GM23248 (cell line): ENCODE measurements at regions not wholly inside any gene's neighbourhood (a gene's known extent, or its start where the extent isn't known, plus 50 kb on each side); places are given as distances from the start of the nearest gene placed in this dataset.

Experiments used
- DNase-seq: peaks from one replicate; pipeline ENCODE4 v3.0.0-alpha.2; 2015
- H2AFZ ChIP-seq: fragments of 200-600 bp; sonication (generic); 2 replicates; pipeline ENCODE4 v1.6.1; 2016; ENCODE audit warnings: antibody characterized with exemption
- H3F3A ChIP-seq: fragments of 200-600 bp; sonication (generic); 2 replicates; pipeline ENCODE4 v1.6.1; 2016; ENCODE audit warnings: mild to moderate bottlenecking, antibody characterized with exemption, mixed run types; ENCODE audit not compliant: insufficient read depth
- H3K27ac ChIP-seq: fragments of 200-600 bp; sonication (generic); 2 replicates; pipeline ENCODE4 v1.5.1; 2016; ENCODE audit warnings: mild to moderate bottlenecking
- H3K27me3 ChIP-seq: fragments of 200-600 bp; sonication (generic); replicated peaks from 2 replicates; pipeline ENCODE4 v1.6.1; 2016; ENCODE audit warnings: mild to moderate bottlenecking; ENCODE audit not compliant: insufficient read depth
- H3K36me3 ChIP-seq: fragments of 200-600 bp; sonication (generic); 2 replicates; pipeline ENCODE4 v1.6.1; 2016; ENCODE audit warnings: low read depth, mild to moderate bottlenecking
- H3K4me1 ChIP-seq: fragments of 200-600 bp; sonication (generic); 2 replicates; pipeline ENCODE4 v1.6.1; 2016; ENCODE audit warnings: mild to moderate bottlenecking; ENCODE audit not compliant: insufficient read depth
- H3K4me2 ChIP-seq: fragments of 200-600 bp; sonication (generic); one replicate; pipeline ENCODE4 v1.6.1; 2016; ENCODE audit warnings: mild to moderate bottlenecking; ENCODE audit not compliant: unreplicated experiment
- H3K4me3 ChIP-seq: fragments of 200-600 bp; sonication (generic); 2 replicates; pipeline ENCODE4 v1.5.1; 2016; ENCODE audit warnings: mild to moderate bottlenecking
- H3K79me2 ChIP-seq: fragments of 200-600 bp; sonication (generic); 2 replicates; pipeline ENCODE4 v1.6.1; 2016; ENCODE audit warnings: mild to moderate bottlenecking; ENCODE audit not compliant: insufficient read depth
- H3K9ac ChIP-seq: fragments of 200-600 bp; sonication (generic); 2 replicates; pipeline ENCODE4 v1.6.1; 2016; ENCODE audit warnings: mild to moderate bottlenecking
- H3K9me2 ChIP-seq: fragments of 200-600 bp; sonication (generic); 2 replicates; pipeline ENCODE4 v1.6.1; 2016; ENCODE audit warnings: mixed run types, mild to moderate bottlenecking, moderate library complexity; ENCODE audit not compliant: insufficient read depth
- H3K9me3 ChIP-seq: fragments of 200-600 bp; sonication (generic); one replicate; pipeline ENCODE4 v1.6.1; 2017; ENCODE audit warnings: low read depth
- H4K20me1 ChIP-seq: fragments of 200-600 bp; sonication (generic); 2 replicates; pipeline ENCODE4 v1.6.0; 2016; ENCODE audit not compliant: insufficient read depth
- EZH2 ChIP-seq: fragments of 200-600 bp; sonication (generic); IDR thresholded peaks from 2 replicates; pipeline ENCODE4 v1.6.1; 2018; ENCODE audit warnings: antibody characterized with exemption, mild to moderate bottlenecking; ENCODE audit not compliant: insufficient read depth, poor library complexity, severe bottlenecking
- EZH2phosphoT487 ChIP-seq: fragments of 200-600 bp; sonication (generic); IDR thresholded peaks from 2 replicates; pipeline ENCODE4 v1.6.1; 2018; ENCODE audit warnings: antibody characterized with exemption, moderate library complexity, mild to moderate bottlenecking, low read depth; ENCODE audit not compliant: insufficient read depth
- WGBS, 2 experiments: methylation state at CpG; one replicate each; pipeline ENCODE4 v1.1.6; 2015 to 2017; ENCODE audit warnings: low lambda C conversion rate in 2 of 2, low coverage in 1 of 2; ENCODE audit errors: missing lambda C conversion rate in 2 of 2; 5-methylcytosine and 5-hydroxymethylcytosine counted together
- in situ Hi-C: fragments of 300-500 bp; cut with MboI; formaldehyde crosslinking; loops from 2 replicates; pipeline ENCODE4 v1.15.0; 2020

DNA sequence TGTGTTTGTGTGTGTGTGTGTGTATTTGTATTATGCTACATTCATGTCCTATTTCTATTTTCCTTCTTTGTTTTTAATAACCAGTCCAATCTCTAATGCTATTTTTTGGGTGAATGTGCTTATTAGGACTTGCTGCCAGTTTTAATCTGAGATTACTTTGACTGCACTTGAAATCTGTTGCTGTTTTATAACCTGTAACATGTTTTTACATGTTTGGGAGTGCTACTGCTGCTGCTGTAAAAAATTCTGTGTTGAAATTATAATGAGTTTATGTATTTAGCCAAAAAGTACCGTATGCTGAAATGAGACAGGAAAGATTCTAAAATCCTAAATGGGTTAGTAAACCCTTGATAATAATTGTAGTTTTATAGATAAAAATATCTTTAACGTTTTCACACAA, 104.7 kb upstream of the SSBP2 start:
- no peak for DNase-seq
- TF ChIP-seq EZH2phosphoT487 (no peak), EZH2 (no peak)
- H3K27me3 ChIP-seq, result no peaks in the 10 kb centered on the region
- no peaks in the 10 kb centered on the region for H3K9me2 ChIP-seq
- no peaks in the 10 kb centered on the region for H4K20me1 ChIP-seq
- H3K27ac ChIP-seq, result no peak overlapping the region
- WGBS, 2 experiments, result 25 to 29% methylated on average over 2 of the region's 2 CpGs
- H3K79me2 ChIP-seq, result no peaks in the 10 kb centered on the region
- no peak overlapping the region for H3K4me2 ChIP-seq
- H3K9ac ChIP-seq, result no peak overlapping the region
- H3K4me3 ChIP-seq, result no peak overlapping the region
- H3K4me1 ChIP-seq, result peaks cover 22% of the 10 kb centered on the region
- H3F3A ChIP-seq, result peaks cover 10% of the 10 kb centered on the region
- H3K9me3 ChIP-seq, result no peaks in the 10 kb centered on the region
- in situ Hi-C loops, result no loop called here
- H3K36me3 ChIP-seq, result no peaks in the 10 kb centered on the region
- peak overlapping the region; percentile 54 for H2AFZ ChIP-seq

DNA sequence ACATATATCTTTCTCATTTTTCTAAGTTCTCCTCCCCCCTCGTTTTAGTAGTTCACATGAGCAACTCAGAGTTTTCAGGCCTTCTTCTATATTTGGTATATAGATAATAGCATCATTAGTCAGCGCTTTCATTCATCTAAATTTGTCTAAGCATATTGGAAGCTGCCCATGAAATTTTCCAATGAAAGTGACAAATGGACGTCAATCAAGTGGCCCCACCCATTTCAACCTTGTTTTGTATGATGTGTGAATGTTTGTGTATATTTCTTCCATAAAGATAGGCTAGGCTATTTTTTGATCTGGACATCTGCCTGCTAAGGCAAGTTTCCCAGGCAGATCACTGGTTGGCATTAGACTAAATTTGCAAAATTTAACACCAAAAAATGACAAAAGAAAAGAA, 104.0 kb upstream of the SSBP2 start:
- H3K9ac ChIP-seq, result no peak overlapping the region
- peaks cover 27% of the 10 kb centered on the region for H3K4me1 ChIP-seq
- H3K36me3 ChIP-seq, result no peaks in the 10 kb centered on the region
- no peaks in the 10 kb centered on the region for H3K79me2 ChIP-seq
- H3K27ac ChIP-seq, result no peak overlapping the region
- no peaks in the 10 kb centered on the region for H3K27me3 ChIP-seq
- no peak overlapping the region for H3K4me2 ChIP-seq
- TF ChIP-seq EZH2 (no peak), EZH2phosphoT487 (no peak)
- peaks cover 12% of the 10 kb centered on the region for H3F3A ChIP-seq
- WGBS, 2 experiments, result 44 to 47% methylated on average over 3 of the region's 3 CpGs
- H4K20me1 ChIP-seq, result no peaks in the 10 kb centered on the region
- peak overlapping the region; percentile 54 for H2AFZ ChIP-seq
- DNase-seq, result no peak
- in situ Hi-C loops, result no loop called here
- no peak overlapping the region for H3K4me3 ChIP-seq
- no peaks in the 10 kb centered on the region for H3K9me2 ChIP-seq
- no peaks in the 10 kb centered on the region for H3K9me3 ChIP-seq

DNA sequence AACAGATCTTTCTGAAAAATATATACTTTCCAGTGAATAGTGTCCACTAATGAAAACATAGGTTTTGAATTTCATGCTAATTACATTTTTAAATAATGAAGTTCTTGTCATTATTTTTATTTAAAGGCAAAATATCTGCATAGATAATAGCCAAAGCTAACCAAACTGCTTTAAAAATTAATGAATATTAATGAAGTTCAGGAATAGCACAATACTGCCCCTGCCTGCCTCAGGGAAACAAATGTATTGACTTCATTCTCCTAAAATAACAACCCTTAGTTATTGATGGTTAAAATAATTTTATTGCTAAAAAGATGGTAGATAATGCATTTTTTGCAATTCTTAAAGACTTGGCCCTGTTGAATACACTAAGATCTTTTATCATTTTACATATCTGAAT, 103.6 kb upstream of the SSBP2 start:
- Histone ChIP-seq H3K9me2 (no peaks in the 10 kb centered on the region), H3K27ac (no peak overlapping the region), H3K9me3 (no peaks in the 10 kb centered on the region), H3K36me3 (no peaks in the 10 kb centered on the region), H3K79me2 (no peaks in the 10 kb centered on the region), H3K27me3 (no peaks in the 10 kb centered on the region), H2AFZ (peak overlapping the region; percentile 0; the same call in 1 of the 2 replicates), H3K4me2 (no peak overlapping the region), H3F3A (peaks cover 12% of the 10 kb centered on the region), H4K20me1 (no peaks in the 10 kb centered on the region), H3K4me3 (no peak overlapping the region), H3K4me1 (peaks cover 27% of the 10 kb centered on the region), H3K9ac (no peak overlapping the region)
- DNase-seq, result peak; percentile 29
- TF ChIP-seq EZH2, result no peak
- no peak for TF ChIP-seq EZH2phosphoT487
- in situ Hi-C loops, result no loop called here

DNA sequence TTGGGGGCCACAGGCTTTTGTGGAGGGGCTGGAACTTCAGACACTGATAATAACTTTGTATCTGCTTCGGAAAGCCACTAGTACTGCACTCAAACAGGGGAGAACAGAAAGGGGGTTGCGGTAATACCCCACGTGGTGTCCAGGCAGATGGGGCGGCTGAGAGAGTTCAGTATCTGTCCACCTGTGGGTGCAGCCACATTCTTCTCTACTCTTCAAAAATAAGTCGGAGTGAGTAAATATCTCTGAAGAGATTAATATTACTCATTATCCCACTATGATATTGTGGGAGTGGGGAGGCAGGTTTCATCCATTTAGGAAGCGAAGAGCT, 102.1 kb upstream of the SSBP2 start:
- H3F3A ChIP-seq, result peaks cover 12% of the 10 kb centered on the region
- H2AFZ ChIP-seq, result peak overlapping the region; percentile 82
- H3K4me2 ChIP-seq, result peak overlapping the region; percentile 77
- H3K9me3 ChIP-seq, result no peaks in the 10 kb centered on the region
- no peaks in the 10 kb centered on the region for H3K36me3 ChIP-seq
- no peaks in the 10 kb centered on the region for H4K20me1 ChIP-seq
- H3K4me3 ChIP-seq, result peak overlapping the region; percentile 75
- H3K9me2 ChIP-seq, result no peaks in the 10 kb centered on the region
- peaks cover 27% of the 10 kb centered on the region for H3K4me1 ChIP-seq
- H3K27ac ChIP-seq, result no peak overlapping the region
- WGBS, 2 experiments, result 65 to 73% methylated on average over 6 of the region's 6 CpGs
- in situ Hi-C loops, result no loop called here
- H3K27me3 ChIP-seq, result no peaks in the 10 kb centered on the region
- H3K79me2 ChIP-seq, result no peaks in the 10 kb centered on the region
- TF ChIP-seq EZH2phosphoT487 (no peak), EZH2 (no peak)
- DNase-seq, result no peak
- H3K9ac ChIP-seq, result 0 out of 2 replicates have a peak overlapping the region, but pooled peaks have one; percentile 84
